ENCODE measurements at regions not wholly inside any gene's neighbourhood (a gene's known extent, or its start where the extent isn't known, plus 50 kb on each side); places are given as distances from the start of the nearest gene placed in this dataset.

- DNase-seq, result no peak
Measured at GRCh38 chr2:228303960-228304359, 122.5 kb upstream of the SPHKAP start.

GRCh38 chr2:228283491-228284171, 102.1 kb upstream of the SPHKAP start:
- no peak for DNase-seq

- no peak for DNase-seq
Measured at GRCh38 chr2:228282376-228282775, 100.9 kb upstream of the SPHKAP start.

DNA sequence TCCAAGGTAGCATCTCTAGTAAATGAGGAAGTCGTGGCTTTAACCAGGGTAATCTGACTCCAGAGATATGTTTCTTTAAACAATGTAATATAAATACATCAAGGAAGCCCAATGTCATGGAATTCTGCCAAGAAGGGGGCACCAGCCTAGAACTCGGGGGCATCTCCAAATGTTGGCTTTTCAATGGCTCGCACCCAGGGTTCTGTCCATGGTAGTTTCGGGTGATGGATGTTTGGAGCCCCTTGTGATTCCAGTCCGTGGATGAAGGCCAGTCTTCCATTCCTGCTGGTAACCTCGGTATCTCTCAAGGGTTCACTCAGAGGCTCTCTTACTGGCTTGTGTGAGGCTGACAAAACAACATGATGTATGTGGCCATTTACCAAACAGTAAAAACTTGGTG, 91.7 kb upstream of the SPHKAP start:
- no peak for DNase-seq

GRCh38 chr2:228269351-228269750, 87.9 kb upstream of the SPHKAP start:
- DNase-seq, result no peak

DNA sequence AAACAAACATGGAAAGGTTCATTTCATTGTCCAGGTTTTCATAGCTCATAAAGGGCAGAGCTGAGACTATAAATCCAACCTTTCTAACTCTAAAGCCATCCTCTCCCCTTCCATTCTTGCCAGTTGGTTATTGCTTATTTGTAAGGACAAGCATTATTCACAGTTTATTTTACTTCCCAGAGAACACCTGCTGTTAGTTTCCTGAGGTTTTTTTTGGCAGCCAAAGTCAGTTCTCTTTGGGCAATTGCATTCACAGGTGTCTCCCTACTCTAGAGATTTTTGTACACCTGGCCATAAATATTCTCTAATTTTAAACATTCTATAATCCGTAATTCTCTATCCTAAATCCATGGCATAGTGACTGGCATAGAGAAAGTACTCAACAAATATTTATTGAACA, 87.3 kb upstream of the SPHKAP start:
- no peak for DNase-seq

DNA sequence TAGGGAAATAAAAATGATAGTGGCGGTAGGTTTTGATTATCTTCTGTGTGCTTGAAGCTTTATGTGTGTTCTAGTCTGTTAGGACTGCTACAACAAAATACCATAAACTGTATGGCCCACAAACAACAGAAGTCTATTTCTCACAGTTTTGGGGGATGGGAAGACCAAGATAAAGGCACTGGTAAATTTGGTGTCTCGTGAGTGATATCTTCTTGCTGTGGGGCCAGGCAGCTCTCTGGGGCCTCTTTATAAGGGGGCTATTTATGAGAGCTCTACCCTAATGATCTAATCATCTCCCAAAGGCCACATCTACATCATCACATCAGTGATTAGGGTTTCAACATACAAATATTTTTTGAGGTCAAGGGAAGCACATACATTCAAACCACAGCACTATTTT, 86.8 kb upstream of the SPHKAP start:
- no peak for DNase-seq

- DNase-seq, result no peak
Measured at GRCh38 chr2:228263156-228263555, 81.7 kb upstream of the SPHKAP start.

- no peak for DNase-seq
Measured at GRCh38 chr2:228261546-228261945, 80.1 kb upstream of the SPHKAP start.

- no peak for DNase-seq
Measured at GRCh38 chr2:228257379-228257778, 75.9 kb upstream of the SPHKAP start.

GRCh38 chr2:228253752-228254151, 72.3 kb upstream of the SPHKAP start:
- DNase-seq, result no peak

- DNase-seq, result no peak
Measured at GRCh38 chr2:228247335-228247734, 65.8 kb upstream of the SPHKAP start.

- no peak for DNase-seq
Measured at GRCh38 chr2:228245601-228246000, 64.1 kb upstream of the SPHKAP start.

DNA sequence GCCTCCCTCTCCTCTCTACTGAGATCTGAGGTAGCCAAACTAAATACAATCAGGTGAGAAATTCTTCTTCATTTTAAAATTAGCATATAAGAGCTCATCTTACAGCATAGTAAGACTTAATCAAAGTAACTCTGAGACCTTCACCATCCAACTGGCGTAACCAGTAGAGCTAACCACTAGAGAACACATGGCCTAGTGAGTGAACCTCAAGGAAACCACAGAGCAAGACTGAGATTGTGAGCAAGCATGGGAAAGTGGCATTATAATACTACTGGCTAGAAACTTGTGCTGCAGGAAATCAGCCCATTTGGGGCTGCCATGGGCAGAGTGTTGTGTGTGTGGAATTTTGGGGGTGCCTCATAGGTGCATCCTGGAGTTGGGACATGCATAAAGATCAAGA, 61.1 kb upstream of the SPHKAP start:
- no peak for DNase-seq

GRCh38 chr2:228239907-228240561, 58.5 kb upstream of the SPHKAP start:
- no peak for DNase-seq

GRCh38 chr2:228239207-228239906, 57.9 kb upstream of the SPHKAP start:
- no peak for DNase-seq

Data from fibroblast of skin of scalp (primary cell).